ENCODE measurements at regions not wholly inside any gene's neighbourhood (a gene's known extent, or its start where the extent isn't known, plus 50 kb on each side); places are given as distances from the start of the nearest gene placed in this dataset.

- TF ChIP-seq CTCF (conservative IDR thresholded peaks at IDR 0.05) (no peak; the same call in 1 of the 2 replicates), ZFX (IDR thresholded peaks at IDR 0.05) (no peak)
Observed at GRCh38 chr7:156503196-156503595, 137.4 kb upstream of the RNF32 start.

Data from C4-2B (cell line).